CD4-positive, alpha-beta T cell treated with Interleukin-17A for 1 hour (primary cell): ENCODE measurements at regions not wholly inside any gene's neighbourhood (a gene's known extent, or its start where the extent isn't known, plus 50 kb on each side); places are given as distances from the start of the nearest gene placed in this dataset.
"Not testable (repeated sequence)": the region's sequence is repeated elsewhere in the genome, so short reads cannot be mapped to it uniquely, and the experiment has no call there.

ENCODE experiments used
- DNase-seq: peaks from one replicate; pipeline ENCODE4 v3.0.0-alpha.2; 2020

- no peak for DNase-seq
These were observed 134.1 kb upstream of the SERPINE2 start for GRCh38 chr2:224173210-224173609.

GRCh38 chr2:224171226-224171625 lies 132.1 kb upstream of the SERPINE2 start:
- no peak for DNase-seq

GRCh38 chr2:224169847-224170246 lies 130.8 kb upstream of the SERPINE2 start:
- no peak for DNase-seq

GRCh38 chr2:224167781-224168180 lies 128.7 kb upstream of the SERPINE2 start:
- DNase-seq: not testable (repeated sequence)

GRCh38 chr2:224166654-224167053 lies 127.6 kb upstream of the SERPINE2 start:
- no peak for DNase-seq

- DNase-seq: no peak
These were observed 126.8 kb upstream of the SERPINE2 start for GRCh38 chr2:224165901-224166319.

GRCh38 chr2:224163566-224164307 lies 124.7 kb upstream of the SERPINE2 start:
- no peak for DNase-seq

- DNase-seq: no peak
These were observed 123.0 kb upstream of the SERPINE2 start for GRCh38 chr2:224162122-224162521.

GRCh38 chr2:224161712-224162111 lies 122.6 kb upstream of the SERPINE2 start:
- DNase-seq: no peak

- no peak for DNase-seq
These were observed 121.8 kb upstream of the SERPINE2 start for GRCh38 chr2:224160917-224161316.

- DNase-seq: no peak
These were observed 120.4 kb upstream of the SERPINE2 start for GRCh38 chr2:224159345-224159928.

GRCh38 chr2:224158831-224159230 lies 119.7 kb upstream of the SERPINE2 start:
- no peak for DNase-seq

GRCh38 chr2:224158061-224158460 lies 119.0 kb upstream of the SERPINE2 start:
- DNase-seq: no peak

- DNase-seq: no peak
These were observed 118.6 kb upstream of the SERPINE2 start for GRCh38 chr2:224157655-224158054.

- no peak for DNase-seq
These were observed 117.3 kb upstream of the SERPINE2 start for GRCh38 chr2:224156436-224156835.

GRCh38 chr2:224155896-224156295 lies 116.8 kb upstream of the SERPINE2 start:
- DNase-seq: no peak

GRCh38 chr2:224155371-224155770 lies 116.3 kb upstream of the SERPINE2 start:
- DNase-seq: no peak

- DNase-seq: no peak
These were observed 112.7 kb upstream of the SERPINE2 start for GRCh38 chr2:224151680-224152310.

GRCh38 chr2:224151161-224151560 lies 112.1 kb upstream of the SERPINE2 start:
- DNase-seq: no peak

- DNase-seq: not testable (repeated sequence)
These were observed 109.0 kb upstream of the SERPINE2 start for GRCh38 chr2:224148058-224148457.

GRCh38 chr2:224147174-224147573 lies 108.1 kb upstream of the SERPINE2 start:
- no peak for DNase-seq

- DNase-seq: no peak
These were observed 107.5 kb upstream of the SERPINE2 start for GRCh38 chr2:224146356-224147160.

GRCh38 chr2:224145751-224146355 lies 106.8 kb upstream of the SERPINE2 start:
- DNase-seq: no peak
